Fibroblast of lung (primary cell): ENCODE measurements at regions not wholly inside any gene's neighbourhood (a gene's known extent, or its start where the extent isn't known, plus 50 kb on each side); places are given as distances from the start of the nearest gene placed in this dataset.

Experiments used
- DNase-seq, 2 donors: peaks; one replicate each; pipeline versions ENCODE4 v3.0.0 to v3.0.0-alpha.2; 2010; ENCODE audit warnings: low read depth in 2 of 2
- H2AFZ ChIP-seq: 2 replicates; pipeline ENCODE4 v1.5.1; 2012; ENCODE audit warnings: low read length, control low read depth, inconsistent platforms
- H3K27ac ChIP-seq: 2 replicates; pipeline ENCODE4 v1.5.1; 2011; ENCODE audit warnings: low read length, control low read depth; ENCODE audit not compliant: insufficient read depth
- H3K27me3 ChIP-seq: 2 replicates; pipeline ENCODE4 v1.5.1; 2011; ENCODE audit warnings: mild to moderate bottlenecking, low read length; ENCODE audit not compliant: control insufficient read depth, insufficient read depth
- H3K36me3 ChIP-seq: 2 replicates; pipeline ENCODE4 v1.5.1; 2011; ENCODE audit warnings: low read length; ENCODE audit not compliant: control insufficient read depth, insufficient read depth
- H3K4me1 ChIP-seq: 2 replicates; pipeline ENCODE4 v1.5.1; 2011; ENCODE audit warnings: low read length; ENCODE audit not compliant: control insufficient read depth, insufficient read depth; ENCODE audit errors: extremely low read depth
- H3K4me2 ChIP-seq: 2 replicates; pipeline ENCODE4 v1.5.1; 2011; ENCODE audit warnings: low read length, control low read depth; ENCODE audit not compliant: insufficient read depth; ENCODE audit errors: extremely low read depth
- H3K4me3 ChIP-seq, 4 experiments: fragments of 200-600 bp in 1 of 4; sonication (generic) in 1 of 4; replicated peaks in 1 of 4; 2 replicates each; pipeline ENCODE4 v1.5.1; 2011 to 2016; ENCODE audit warnings: low read length in 4 of 4, low read depth in 3 of 4, mild to moderate bottlenecking in 3 of 4, control low read depth in 2 of 4, inconsistent platforms in 1 of 4, mixed read lengths in 1 of 4; ENCODE audit not compliant: insufficient read depth in 1 of 4; ENCODE audit errors: control extremely low read depth in 1 of 4
- H3K79me2 ChIP-seq: 2 replicates; pipeline ENCODE4 v1.5.1; 2012; ENCODE audit warnings: mild to moderate bottlenecking, low read length, inconsistent platforms; ENCODE audit not compliant: control insufficient read depth, insufficient read depth
- H3K9ac ChIP-seq: 2 replicates; pipeline ENCODE4 v1.5.1; 2011; ENCODE audit warnings: mild to moderate bottlenecking, low read length, control low read depth; ENCODE audit not compliant: insufficient read depth
- H3K9me3 ChIP-seq: 2 replicates; pipeline ENCODE4 v1.5.1; 2012; ENCODE audit warnings: low read depth, low read length; ENCODE audit not compliant: control insufficient read depth, insufficient read depth
- H4K20me1 ChIP-seq: 2 replicates; pipeline ENCODE4 v1.5.1; 2011; ENCODE audit warnings: low read length; ENCODE audit not compliant: control insufficient read depth, insufficient read depth; ENCODE audit errors: extremely low read depth
- CTCF ChIP-seq, 2 donors: IDR thresholded peaks in 1 of 2; conservative IDR thresholded peaks in 1 of 2; 1 replicate in 1 of 2; 2 replicates in 1 of 2; pipeline ENCODE4 v1.5.1; 2011 to 2012; ENCODE audit warnings: low read length in 2 of 2, control low read depth in 1 of 2, inconsistent platforms in 1 of 2, low read depth in 1 of 2, mild to moderate bottlenecking in 1 of 2
- EZH2 ChIP-seq: IDR thresholded peaks from 2 replicates; pipeline ENCODE4 v1.5.1; 2012; ENCODE audit warnings: low read length, control low read depth, mild to moderate bottlenecking; ENCODE audit errors: missing control alignments

GRCh38 chr5:2441495-2442180, 309.8 kb downstream of the IRX2 start:
- Histone ChIP-seq H3K27me3 (no peaks in the 10 kb centered on the region), H3K36me3 (no peaks in the 10 kb centered on the region), H3K4me3 (no peak overlapping the region), H3K4me2 (no peak overlapping the region), H3K79me2 (no peaks in the 10 kb centered on the region), H3K27ac (no peak overlapping the region), H2AFZ (no peak overlapping the region), H3K9ac (no peak overlapping the region), H4K20me1 (no peaks in the 10 kb centered on the region), H3K4me1 (no peaks in the 10 kb centered on the region), H3K9me3 (peaks cover 1% of the 10 kb centered on the region)
- TF ChIP-seq EZH2 (no peak), CTCF (conservative IDR thresholded peaks at IDR 0.05 in 1 of 2, IDR thresholded peaks at IDR 0.05 in 1 of 2; ENCODE audit: low read depth in 1 of 2, low read length in 2 of 2) (no peak)
- DNase-seq, result no peak

- Histone ChIP-seq H3K27ac (no peak overlapping the region), H3K27me3 (no peaks in the 10 kb centered on the region), H3K9ac (no peak overlapping the region), H3K79me2 (no peaks in the 10 kb centered on the region), H3K9me3 (peaks cover 1% of the 10 kb centered on the region), H2AFZ (no peak overlapping the region), H3K4me3 (no peak overlapping the region), H3K4me2 (no peak overlapping the region), H3K36me3 (no peaks in the 10 kb centered on the region), H4K20me1 (no peaks in the 10 kb centered on the region), H3K4me1 (no peaks in the 10 kb centered on the region)
- DNase-seq, result no peak
- no peak for TF ChIP-seq CTCF (conservative IDR thresholded peaks at IDR 0.05 in 1 of 2, IDR thresholded peaks at IDR 0.05 in 1 of 2; ENCODE audit: low read depth in 1 of 2, low read length in 2 of 2)
- TF ChIP-seq EZH2, result no peak
Measured at GRCh38 chr5:2439608-2440007, 311.9 kb downstream of the IRX2 start.

- Histone ChIP-seq H4K20me1 (no peaks in the 10 kb centered on the region), H2AFZ (no peak overlapping the region), H3K4me3 (no peak overlapping the region), H3K4me2 (no peak overlapping the region), H3K36me3 (no peaks in the 10 kb centered on the region), H3K9me3 (no peaks in the 10 kb centered on the region), H3K4me1 (no peaks in the 10 kb centered on the region), H3K27ac (no peak overlapping the region), H3K9ac (no peak overlapping the region), H3K27me3 (no peaks in the 10 kb centered on the region), H3K79me2 (no peaks in the 10 kb centered on the region)
- TF ChIP-seq CTCF (conservative IDR thresholded peaks at IDR 0.05 in 1 of 2, IDR thresholded peaks at IDR 0.05 in 1 of 2; ENCODE audit: low read depth in 1 of 2, low read length in 2 of 2) (no peak), EZH2 (no peak)
- DNase-seq, result no peak
Measured at GRCh38 chr5:2433086-2433485, 318.4 kb downstream of the IRX2 start.
